ENCODE measurements at regions not wholly inside any gene's neighbourhood (a gene's known extent, or its start where the extent isn't known, plus 50 kb on each side); places are given as distances from the start of the nearest gene placed in this dataset.

GRCh38 chr3:69531576-69532546 lies 146.0 kb upstream of the FRMD4B start:
- no peak for TF ChIP-seq EZH2 (IDR thresholded peaks at IDR 0.05; ENCODE audit: borderline replicate concordance)
- TF ChIP-seq CTCF (IDR thresholded peaks at IDR 0.05; ENCODE audit: poor library complexity): no peak
- TF ChIP-seq EZH2phosphoT487 (IDR thresholded peaks at IDR 0.05; ENCODE audit: low read depth, severe bottlenecking, unreplicated experiment): no peak

Measured in hepatocyte (in vitro differentiated cells).